Body of pancreas (tissue), 4 donors: ENCODE measurements at regions not wholly inside any gene's neighbourhood (a gene's known extent, or its start where the extent isn't known, plus 50 kb on each side); places are given as distances from the start of the nearest gene placed in this dataset.

Experiments used
- POLR2A ChIP-seq, 3 donors: fragments of 450-650 bp; IDR thresholded peaks; one replicate each; pipeline ENCODE4 v1.6.1; 2016; ENCODE audit warnings: antibody characterized with exemption in 3 of 3, mild to moderate bottlenecking in 2 of 3
- TF ChIP-seq, protein P1 (sequence below), 7 experiments: fragments of 450-650 bp in 4 of 7; fragments of 200-600 bp in 3 of 7; sonication (generic) in 3 of 7; IDR thresholded peaks; one replicate each; pipeline ENCODE4 v1.5.1; 2016 to 2019; ENCODE audit warnings: antibody characterized with exemption in 7 of 7

DNA sequence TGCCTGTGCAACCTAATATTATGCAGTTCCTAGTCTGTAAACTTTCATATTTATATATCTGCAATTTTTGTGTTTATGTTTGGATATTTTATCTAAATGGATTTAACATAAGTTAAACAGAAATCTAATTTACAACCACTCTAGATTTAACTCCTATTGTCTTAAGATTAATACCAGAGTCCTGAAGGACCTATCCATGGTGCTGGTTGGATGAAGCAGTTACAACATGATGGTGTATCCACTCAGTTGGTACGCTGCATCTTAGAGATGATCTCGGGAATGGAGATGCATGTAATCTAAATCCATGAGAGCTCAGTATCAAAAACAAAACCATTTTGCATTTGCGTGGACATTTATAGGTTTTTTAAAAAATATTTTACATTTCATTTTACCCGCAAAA is 745.9 kb upstream of the SLC8A1 start:
- TF ChIP-seq, protein P1, sequence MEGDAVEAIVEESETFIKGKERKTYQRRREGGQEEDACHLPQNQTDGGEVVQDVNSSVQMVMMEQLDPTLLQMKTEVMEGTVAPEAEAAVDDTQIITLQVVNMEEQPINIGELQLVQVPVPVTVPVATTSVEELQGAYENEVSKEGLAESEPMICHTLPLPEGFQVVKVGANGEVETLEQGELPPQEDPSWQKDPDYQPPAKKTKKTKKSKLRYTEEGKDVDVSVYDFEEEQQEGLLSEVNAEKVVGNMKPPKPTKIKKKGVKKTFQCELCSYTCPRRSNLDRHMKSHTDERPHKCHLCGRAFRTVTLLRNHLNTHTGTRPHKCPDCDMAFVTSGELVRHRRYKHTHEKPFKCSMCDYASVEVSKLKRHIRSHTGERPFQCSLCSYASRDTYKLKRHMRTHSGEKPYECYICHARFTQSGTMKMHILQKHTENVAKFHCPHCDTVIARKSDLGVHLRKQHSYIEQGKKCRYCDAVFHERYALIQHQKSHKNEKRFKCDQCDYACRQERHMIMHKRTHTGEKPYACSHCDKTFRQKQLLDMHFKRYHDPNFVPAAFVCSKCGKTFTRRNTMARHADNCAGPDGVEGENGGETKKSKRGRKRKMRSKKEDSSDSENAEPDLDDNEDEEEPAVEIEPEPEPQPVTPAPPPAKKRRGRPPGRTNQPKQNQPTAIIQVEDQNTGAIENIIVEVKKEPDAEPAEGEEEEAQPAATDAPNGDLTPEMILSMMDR (IDR thresholded peaks at IDR 0.05), result no peak
- no peak for TF ChIP-seq POLR2A (IDR thresholded peaks at IDR 0.05)
